ENCODE measurements at regions not wholly inside any gene's neighbourhood (a gene's known extent, or its start where the extent isn't known, plus 50 kb on each side); places are given as distances from the start of the nearest gene placed in this dataset.

DNA sequence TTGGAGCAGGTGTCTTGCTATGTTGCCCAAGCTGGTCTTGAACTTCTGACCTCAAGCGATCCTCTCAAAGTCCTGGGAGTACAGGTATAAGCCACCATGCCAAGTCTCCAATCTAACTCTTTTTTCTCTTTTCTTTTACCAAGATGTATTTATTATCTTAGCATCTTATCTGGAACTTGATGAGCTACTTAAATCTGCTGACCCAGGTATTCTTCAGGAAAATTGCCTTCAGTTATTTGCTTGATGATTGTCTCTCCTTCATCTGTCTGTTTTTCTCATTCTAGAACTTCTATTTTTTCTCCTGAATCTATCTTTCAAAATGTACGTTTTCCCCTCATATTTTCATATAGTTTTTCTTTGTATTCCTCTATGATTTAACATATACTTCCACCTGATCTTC, 158.2 kb upstream of the DMAC1 start:
- no peak for DNase-seq

DNA sequence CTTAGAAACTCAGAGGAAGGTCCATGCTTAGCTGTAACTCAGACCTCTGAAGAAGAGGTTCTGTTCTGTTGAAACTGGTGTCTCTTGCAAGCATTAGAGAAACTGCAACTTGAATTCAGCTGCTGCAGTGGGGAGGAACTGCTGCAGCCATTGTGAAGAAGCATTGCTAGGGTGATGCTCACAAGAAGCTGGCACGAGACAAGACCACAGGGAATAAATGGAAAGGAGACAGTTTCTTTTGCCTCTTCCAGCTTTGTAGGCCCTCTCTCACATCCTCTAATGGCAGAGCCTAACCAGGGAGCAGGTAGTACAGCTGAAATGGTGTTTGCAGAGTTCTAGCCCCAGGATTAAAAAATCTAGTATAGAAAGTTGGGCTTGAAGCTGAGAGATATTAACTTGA, 148.0 kb upstream of the DMAC1 start:
- DNase-seq, result no peak

DNA sequence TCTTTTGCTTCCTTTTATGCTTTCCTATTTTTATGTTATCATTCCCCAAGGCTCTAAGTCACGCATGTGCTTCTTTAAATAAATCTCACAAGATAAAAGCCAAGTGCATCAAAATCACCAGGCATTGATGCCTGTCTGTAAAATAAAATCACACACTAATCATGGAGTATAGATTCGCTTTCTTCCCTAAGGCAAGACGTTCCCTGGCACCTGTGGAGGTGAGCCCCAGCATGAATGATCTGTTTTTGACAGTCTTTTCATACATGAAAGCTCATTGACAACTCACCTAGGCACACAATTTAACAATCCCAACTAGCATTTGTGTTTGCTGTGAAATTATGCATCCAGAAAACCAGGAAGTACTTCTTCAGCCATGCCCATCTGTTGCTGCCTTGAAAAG, 146.9 kb upstream of the DMAC1 start:
- no peak for DNase-seq

- DNase-seq, result no peak
These were observed 145.0 kb upstream of the DMAC1 start for GRCh38 chr9:7944572-7944971.

GRCh38 chr9:7937761-7938491, 138.3 kb upstream of the DMAC1 start:
- no peak for DNase-seq

GRCh38 chr9:7936996-7937395, 137.4 kb upstream of the DMAC1 start:
- no peak for DNase-seq

GRCh38 chr9:7936163-7936562, 136.6 kb upstream of the DMAC1 start:
- DNase-seq, result no peak

- DNase-seq, result no peak
These were observed 136.1 kb upstream of the DMAC1 start for GRCh38 chr9:7935681-7936080.

DNA sequence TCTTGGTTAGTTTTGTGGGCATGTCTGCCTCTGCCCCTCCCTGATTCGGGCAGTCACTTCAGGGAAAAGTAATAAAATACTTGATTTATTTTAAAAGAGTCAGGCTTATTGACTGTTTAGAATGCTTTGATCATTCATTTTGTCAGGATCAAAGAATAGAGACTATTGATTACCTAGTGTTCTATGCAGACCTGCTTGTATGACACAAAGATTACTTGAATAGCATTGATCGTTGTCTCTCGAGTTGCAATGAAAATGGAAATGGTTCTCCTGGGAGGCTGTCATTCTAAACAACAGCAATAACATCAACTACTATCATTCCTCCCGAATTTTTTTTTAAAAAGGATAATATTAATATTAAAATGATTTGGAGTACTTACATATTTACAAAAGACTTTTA, 133.2 kb upstream of the DMAC1 start:
- no peak for DNase-seq

GRCh38 chr9:7930613-7931012, 131.0 kb upstream of the DMAC1 start:
- DNase-seq, result no peak

GRCh38 chr9:7921545-7922197, 122.1 kb upstream of the DMAC1 start:
- DNase-seq, result peak in 1 of 58 donors; percentile 5

- no peak for DNase-seq
These were observed 112.5 kb upstream of the DMAC1 start for GRCh38 chr9:7912037-7912535.

- DNase-seq, result peak in 13 of 58 donors; percentile 2 to 53 (median 6)
These were observed 110.9 kb upstream of the DMAC1 start for GRCh38 chr9:7910426-7911020.

DNA sequence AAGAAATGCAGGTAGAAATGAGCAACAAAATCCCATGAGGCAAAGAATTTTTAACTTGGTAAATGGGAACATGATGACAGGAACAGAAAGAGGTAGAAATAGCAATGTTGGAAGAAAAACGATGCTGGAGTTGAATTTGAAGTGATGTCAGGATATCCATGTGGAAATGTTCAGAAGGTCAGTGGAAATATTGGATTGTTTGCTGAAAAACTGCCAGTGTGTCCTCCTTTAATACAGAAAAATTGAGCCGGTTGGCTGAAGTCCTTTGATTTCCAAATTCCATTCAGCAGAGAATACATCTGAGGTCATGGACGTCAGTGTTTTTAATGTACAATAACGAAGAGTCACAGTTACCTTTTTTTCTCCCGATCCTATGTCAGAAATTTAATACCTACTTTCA, 110.0 kb upstream of the DMAC1 start:
- no peak for DNase-seq

DNA sequence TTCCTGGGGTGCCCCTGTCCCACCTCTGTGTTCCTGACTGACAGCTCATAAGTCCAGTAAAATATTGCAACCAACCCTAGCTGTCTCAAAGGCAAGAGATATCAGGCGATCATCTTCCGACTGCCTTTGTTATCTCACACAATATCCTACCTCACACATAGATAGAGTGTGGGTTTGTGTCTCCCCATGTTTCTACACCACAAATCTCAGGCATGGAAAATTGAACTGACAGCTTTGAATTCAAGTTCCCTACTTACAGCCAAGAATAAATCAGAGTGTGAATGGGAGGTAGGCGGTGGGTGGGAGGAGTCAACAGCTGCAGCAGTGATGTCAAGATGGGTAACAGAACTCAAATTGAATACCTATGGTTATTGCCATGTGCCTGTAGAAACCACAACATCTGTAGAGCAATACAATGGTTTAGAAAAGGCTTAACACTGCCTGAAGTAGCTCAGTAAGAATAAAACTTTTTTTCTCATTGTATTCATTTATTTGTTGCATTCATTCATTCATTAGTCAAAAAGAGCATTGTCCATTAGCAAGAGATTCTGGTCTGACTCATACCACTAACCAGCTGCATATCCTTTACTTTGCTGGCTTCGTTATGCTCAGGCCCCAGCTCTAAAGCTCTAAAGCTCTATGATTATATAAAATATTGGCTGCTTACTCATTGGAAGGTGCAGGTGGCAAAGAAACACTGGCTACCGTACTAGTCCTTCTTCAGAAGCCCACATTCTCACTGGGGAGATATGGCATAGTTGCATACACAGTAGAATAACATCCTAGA, 108.2 kb upstream of the DMAC1 start:
- DNase-seq, result peak in 5 of 58 donors; percentile 5 to 11 (median 10)

GRCh38 chr9:7906783-7907550, 107.4 kb upstream of the DMAC1 start:
- no peak for DNase-seq

DNA sequence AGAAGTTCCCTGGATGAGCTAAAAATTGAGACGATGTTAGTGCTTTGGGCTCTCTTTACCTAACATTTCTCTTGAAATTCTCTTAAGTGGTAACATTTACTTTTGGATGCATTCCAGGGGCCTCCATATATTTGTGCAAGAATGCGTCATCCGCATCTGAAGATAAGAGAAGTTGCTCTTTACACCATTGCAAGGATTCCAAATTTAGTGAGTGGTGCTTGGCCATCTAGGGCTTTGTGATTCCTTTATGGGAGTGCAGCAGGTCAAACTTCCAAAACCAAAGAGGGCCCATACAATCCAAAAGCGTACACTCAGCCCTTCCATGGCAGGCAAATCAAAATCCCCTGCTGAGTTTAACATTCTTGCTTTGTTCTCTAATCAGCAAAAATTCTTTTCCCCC, 102.0 kb upstream of the DMAC1 start:
- DNase-seq, result no peak

- no peak for DNase-seq
These were observed 101.0 kb upstream of the DMAC1 start for GRCh38 chr9:7900541-7900940.

DNA sequence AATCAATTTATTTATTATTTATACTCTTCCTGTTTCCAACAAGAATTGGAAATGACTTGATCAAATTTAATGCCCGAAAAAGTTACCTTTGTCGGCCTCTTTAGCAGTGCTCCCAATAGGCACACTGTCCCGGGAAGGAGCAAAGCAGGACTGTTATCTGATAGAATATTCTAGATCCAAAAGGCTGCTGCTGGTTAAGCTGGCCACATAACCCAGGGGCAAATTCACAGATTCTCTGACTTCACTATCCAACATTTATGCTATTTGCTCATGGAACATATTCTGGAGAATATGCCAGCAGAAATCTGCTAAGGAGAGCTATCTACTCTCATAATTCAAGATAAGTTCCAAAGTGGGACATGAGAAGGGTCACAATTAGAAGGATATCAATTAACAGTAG, 100.2 kb upstream of the DMAC1 start:
- DNase-seq, result no peak

- DNase-seq, result no peak
These were observed 94.7 kb upstream of the DMAC1 start for GRCh38 chr9:7894231-7894630.

- no peak for DNase-seq
These were observed 93.4 kb upstream of the DMAC1 start for GRCh38 chr9:7892975-7893374.

Measured in anterior cingulate cortex (tissue), 58 donors.